ENCODE measurements at regions not wholly inside any gene's neighbourhood (a gene's known extent, or its start where the extent isn't known, plus 50 kb on each side); places are given as distances from the start of the nearest gene placed in this dataset.

DNA sequence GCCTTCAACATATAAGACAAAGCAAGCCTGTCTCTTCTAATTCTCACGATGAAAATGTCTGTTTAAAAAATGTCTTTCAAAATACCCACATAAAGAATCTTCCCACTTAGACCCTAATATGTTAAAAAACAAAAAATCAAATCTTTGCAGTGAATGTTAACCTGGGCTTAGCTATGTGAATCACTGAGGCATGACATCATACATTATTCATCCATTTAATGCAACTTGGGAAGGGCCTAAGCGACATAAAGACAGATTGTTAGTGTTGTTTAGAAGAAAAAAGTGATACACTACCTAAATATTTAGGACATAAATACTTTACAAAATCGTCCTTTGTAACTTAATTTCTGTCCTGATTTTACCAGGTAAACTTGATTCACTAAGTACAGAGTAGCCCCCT, 648.5 kb upstream of the NRP1 start:
- Histone ChIP-seq H3K4me1 (ENCODE audit: control insufficient read depth in 1 of 2, insufficient read depth in 2 of 2, low read length in 2 of 2) (peaks cover 0 to 2% of the 10 kb centered on the region in 2 experiments), H3K9me3 (ENCODE audit: insufficient read depth, low read depth, low read length) (no peaks in the 10 kb centered on the region), H3K23ac (ENCODE audit: low read length) (no peak overlapping the region), H3K14ac (ENCODE audit: low read length) (no peak overlapping the region), H3K27me3 (ENCODE audit: insufficient read depth, low read length) (no peaks in the 10 kb centered on the region), H3K4ac (ENCODE audit: low read depth, low read length) (no peak overlapping the region), H3K9ac (ENCODE audit: low read length) (no peak overlapping the region), H3K18ac (ENCODE audit: low read length) (no peak overlapping the region), H3K79me2 (ENCODE audit: control insufficient read depth, insufficient read depth, low read length, poor library complexity) (no peaks in the 10 kb centered on the region), H2BK12ac (ENCODE audit: low read length) (no peak overlapping the region), H3K79me1 (ENCODE audit: low read length) (no peaks in the 10 kb centered on the region), H2BK5ac (ENCODE audit: low read depth, low read length, poor library complexity) (no peak overlapping the region), H2BK120ac (ENCODE audit: insufficient read depth, low read length, poor library complexity) (no peak overlapping the region), H3K4me2 (ENCODE audit: low read length) (no peak overlapping the region), H4K12ac (ENCODE audit: low read depth, low read length) (no peak overlapping the region), H3K27ac (ENCODE audit: low read depth, low read length) (no peak overlapping the region), H2AFZ (ENCODE audit: insufficient read depth, low read length, poor library complexity) (no peak overlapping the region), H2AK5ac (ENCODE audit: low read length) (no peak overlapping the region), H3K4me3 (ENCODE audit: low read depth, low read length) (no peak overlapping the region), H4K91ac (ENCODE audit: low read depth, low read length) (no peak overlapping the region), H3K36me3 (ENCODE audit: control insufficient read depth in 1 of 2, insufficient read depth in 2 of 2, low read length in 2 of 2) (no peaks in the 10 kb centered on the region), H4K8ac (ENCODE audit: low read depth, low read length) (no peak overlapping the region)
- no CpG with 5 or more reads among the region's 3 CpGs for WGBS (ENCODE audit: extremely low coverage, insufficient coverage, insufficient read length)
- no peak for DNase-seq

DNA sequence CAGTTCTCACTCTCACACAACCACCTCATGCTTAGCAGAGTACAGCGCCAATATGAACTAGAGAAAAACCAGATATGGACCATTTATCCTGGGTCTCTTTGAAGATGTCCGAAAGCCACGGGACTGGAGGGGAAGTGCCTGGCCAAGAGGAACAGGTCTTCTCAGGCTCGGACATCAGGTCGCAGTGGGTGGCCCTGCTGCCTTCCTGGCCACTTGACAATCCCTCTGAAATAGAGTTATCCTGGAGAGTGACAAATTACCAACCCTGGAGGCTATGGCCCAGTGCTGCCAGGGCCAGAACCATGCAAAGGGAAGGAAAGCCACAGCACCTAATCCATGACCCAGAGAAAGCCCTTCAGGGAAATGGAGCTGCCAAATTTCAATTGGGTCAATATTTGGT, 646.8 kb upstream of the NRP1 start:
- H3K4me3 ChIP-seq (ENCODE audit: low read depth, low read length): no peak overlapping the region
- no peaks in the 10 kb centered on the region for H3K79me2 ChIP-seq (ENCODE audit: control insufficient read depth, insufficient read depth, low read length, poor library complexity)
- peaks cover 0 to 2% of the 10 kb centered on the region in 2 experiments for H3K4me1 ChIP-seq (ENCODE audit: control insufficient read depth in 1 of 2, insufficient read depth in 2 of 2, low read length in 2 of 2)
- H2AK5ac ChIP-seq (ENCODE audit: low read length): no peak overlapping the region
- H2AFZ ChIP-seq (ENCODE audit: insufficient read depth, low read length, poor library complexity): no peak overlapping the region
- no peak overlapping the region for H2BK5ac ChIP-seq (ENCODE audit: low read depth, low read length, poor library complexity)
- H2BK120ac ChIP-seq (ENCODE audit: insufficient read depth, low read length, poor library complexity): no peak overlapping the region
- H3K36me3 ChIP-seq (ENCODE audit: control insufficient read depth in 1 of 2, insufficient read depth in 2 of 2, low read length in 2 of 2): no peaks in the 10 kb centered on the region
- no peak overlapping the region for H3K4me2 ChIP-seq (ENCODE audit: low read length)
- no peak overlapping the region for H3K18ac ChIP-seq (ENCODE audit: low read length)
- H3K79me1 ChIP-seq (ENCODE audit: low read length): no peaks in the 10 kb centered on the region
- H3K14ac ChIP-seq (ENCODE audit: low read length): no peak overlapping the region
- no CpG with 5 or more reads among the region's 5 CpGs for WGBS (ENCODE audit: extremely low coverage, insufficient coverage, insufficient read length)
- DNase-seq: no peak
- no peak overlapping the region for H4K8ac ChIP-seq (ENCODE audit: low read depth, low read length)
- H3K27ac ChIP-seq (ENCODE audit: low read depth, low read length): no peak overlapping the region
- no peak overlapping the region for H3K4ac ChIP-seq (ENCODE audit: low read depth, low read length)
- no peak overlapping the region for H3K9ac ChIP-seq (ENCODE audit: low read length)
- no peak overlapping the region for H4K91ac ChIP-seq (ENCODE audit: low read depth, low read length)
- no peak overlapping the region for H2BK12ac ChIP-seq (ENCODE audit: low read length)
- H3K9me3 ChIP-seq (ENCODE audit: insufficient read depth, low read depth, low read length): no peaks in the 10 kb centered on the region
- no peak overlapping the region for H3K23ac ChIP-seq (ENCODE audit: low read length)
- no peaks in the 10 kb centered on the region for H3K27me3 ChIP-seq (ENCODE audit: insufficient read depth, low read length)
- H4K12ac ChIP-seq (ENCODE audit: low read depth, low read length): no peak overlapping the region

DNA sequence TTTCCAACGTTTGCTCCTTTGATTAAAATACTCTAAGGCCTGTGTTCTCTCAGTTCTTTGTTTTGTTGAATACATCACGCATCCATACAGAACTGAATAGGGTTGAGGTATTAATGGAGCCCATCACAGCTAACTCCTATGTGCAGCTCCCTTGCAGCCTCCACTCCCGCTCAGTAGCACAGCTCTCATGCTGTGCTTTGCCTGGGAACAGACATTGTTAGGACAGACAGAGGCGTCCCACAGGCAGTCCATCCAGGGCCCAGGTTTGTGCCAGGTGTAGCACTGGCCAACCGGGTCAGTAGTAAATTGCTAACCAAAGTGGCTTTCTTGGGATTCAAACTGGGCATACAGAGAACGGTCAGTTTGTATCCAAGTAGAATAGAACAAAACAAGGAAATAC, 644.7 kb upstream of the NRP1 start:
- H3K36me3 ChIP-seq (ENCODE audit: control insufficient read depth in 1 of 2, insufficient read depth in 2 of 2, low read length in 2 of 2): no peaks in the 10 kb centered on the region
- no peak overlapping the region for H3K18ac ChIP-seq (ENCODE audit: low read length)
- H2AK5ac ChIP-seq (ENCODE audit: low read length): no peak overlapping the region
- no peak overlapping the region for H3K4me2 ChIP-seq (ENCODE audit: low read length)
- no peak overlapping the region for H2AFZ ChIP-seq (ENCODE audit: insufficient read depth, low read length, poor library complexity)
- H3K79me1 ChIP-seq (ENCODE audit: low read length): no peaks in the 10 kb centered on the region
- no peak overlapping the region for H3K23ac ChIP-seq (ENCODE audit: low read length)
- no peak overlapping the region for H3K14ac ChIP-seq (ENCODE audit: low read length)
- no peaks in the 10 kb centered on the region for H3K79me2 ChIP-seq (ENCODE audit: control insufficient read depth, insufficient read depth, low read length, poor library complexity)
- H3K4me3 ChIP-seq (ENCODE audit: low read depth, low read length): no peak overlapping the region
- DNase-seq: no peak
- H2BK12ac ChIP-seq (ENCODE audit: low read length): no peak overlapping the region
- H2BK5ac ChIP-seq (ENCODE audit: low read depth, low read length, poor library complexity): no peak overlapping the region
- H3K4me1 ChIP-seq (ENCODE audit: control insufficient read depth in 1 of 2, insufficient read depth in 2 of 2, low read length in 2 of 2): peaks cover 0 to 2% of the 10 kb centered on the region in 2 experiments
- WGBS (ENCODE audit: extremely low coverage, insufficient coverage, insufficient read length): no CpG with 5 or more reads among the region's 6 CpGs
- H3K4ac ChIP-seq (ENCODE audit: low read depth, low read length): no peak overlapping the region
- H4K8ac ChIP-seq (ENCODE audit: low read depth, low read length): no peak overlapping the region
- no peak overlapping the region for H3K9ac ChIP-seq (ENCODE audit: low read length)
- H4K12ac ChIP-seq (ENCODE audit: low read depth, low read length): no peak overlapping the region
- no peaks in the 10 kb centered on the region for H3K27me3 ChIP-seq (ENCODE audit: insufficient read depth, low read length)
- H4K91ac ChIP-seq (ENCODE audit: low read depth, low read length): no peak overlapping the region
- H2BK120ac ChIP-seq (ENCODE audit: insufficient read depth, low read length, poor library complexity): no peak overlapping the region
- H3K9me3 ChIP-seq (ENCODE audit: insufficient read depth, low read depth, low read length): no peaks in the 10 kb centered on the region
- H3K27ac ChIP-seq (ENCODE audit: low read depth, low read length): no peak overlapping the region

DNA sequence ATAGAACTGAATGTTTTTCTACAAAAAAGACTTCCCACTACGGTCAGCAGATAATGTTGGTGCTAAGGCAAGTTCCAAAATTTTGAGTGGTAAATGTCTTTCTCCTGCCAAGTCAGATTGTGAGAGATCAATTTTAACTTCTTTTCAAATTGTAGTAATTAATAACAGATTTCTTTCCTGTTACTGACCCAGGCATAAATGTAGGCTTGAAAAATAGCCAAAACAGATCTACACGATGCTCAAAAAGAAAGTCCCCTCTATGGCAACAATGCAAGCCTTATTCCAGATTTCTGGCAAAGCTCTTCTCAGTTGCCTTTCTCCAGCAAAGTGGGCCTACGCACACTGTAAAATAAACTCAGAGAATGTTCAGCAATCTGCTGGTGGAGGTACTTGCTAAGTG, 641.0 kb upstream of the NRP1 start:
- Histone ChIP-seq H4K8ac (ENCODE audit: low read depth, low read length) (no peak overlapping the region), H2BK12ac (ENCODE audit: low read length) (no peak overlapping the region), H2AFZ (ENCODE audit: insufficient read depth, low read length, poor library complexity) (no peak overlapping the region), H3K36me3 (ENCODE audit: control insufficient read depth in 1 of 2, insufficient read depth in 2 of 2, low read length in 2 of 2) (no peaks in the 10 kb centered on the region), H3K79me1 (ENCODE audit: low read length) (no peaks in the 10 kb centered on the region), H3K23ac (ENCODE audit: low read length) (no peak overlapping the region), H3K14ac (ENCODE audit: low read length) (no peak overlapping the region), H2BK5ac (ENCODE audit: low read depth, low read length, poor library complexity) (no peak overlapping the region), H4K12ac (ENCODE audit: low read depth, low read length) (no peak overlapping the region), H3K4me3 (ENCODE audit: low read depth, low read length) (no peak overlapping the region), H3K27me3 (ENCODE audit: insufficient read depth, low read length) (no peaks in the 10 kb centered on the region), H4K91ac (ENCODE audit: low read depth, low read length) (no peak overlapping the region), H3K4ac (ENCODE audit: low read depth, low read length) (no peak overlapping the region), H2BK120ac (ENCODE audit: insufficient read depth, low read length, poor library complexity) (no peak overlapping the region), H3K9ac (ENCODE audit: low read length) (no peak overlapping the region), H3K27ac (ENCODE audit: low read depth, low read length) (no peak overlapping the region), H3K79me2 (ENCODE audit: control insufficient read depth, insufficient read depth, low read length, poor library complexity) (no peaks in the 10 kb centered on the region), H3K4me2 (ENCODE audit: low read length) (no peak overlapping the region), H3K18ac (ENCODE audit: low read length) (no peak overlapping the region), H3K9me3 (ENCODE audit: insufficient read depth, low read depth, low read length) (no peaks in the 10 kb centered on the region), H3K4me1 (ENCODE audit: control insufficient read depth in 1 of 2, insufficient read depth in 2 of 2, low read length in 2 of 2) (no peaks in the 10 kb centered on the region), H2AK5ac (ENCODE audit: low read length) (no peak overlapping the region)
- WGBS (ENCODE audit: extremely low coverage, insufficient coverage, insufficient read length): no CpG with 5 or more reads among the region's 3 CpGs
- DNase-seq: no peak

Measured in trophoblast cell (in vitro differentiated cells and primary cell).